ENCODE measurements at regions not wholly inside any gene's neighbourhood (a gene's known extent, or its start where the extent isn't known, plus 50 kb on each side); places are given as distances from the start of the nearest gene placed in this dataset.

GRCh38 chr16:87198881-87199280, 118.3 kb downstream of the C16orf95 start:
- TF ChIP-seq CTCF (IDR thresholded peaks at IDR 0.05), result no peak
- no peak for TF ChIP-seq POLR2A (IDR thresholded peaks at IDR 0.05)
- TF ChIP-seq POLR2AphosphoS5 (IDR thresholded peaks at IDR 0.05), result no peak
